GM18861 (cell line): ENCODE measurements at regions not wholly inside any gene's neighbourhood (a gene's known extent, or its start where the extent isn't known, plus 50 kb on each side); places are given as distances from the start of the nearest gene placed in this dataset.
"Not testable (repeated sequence)": the region's sequence is repeated elsewhere in the genome, so short reads cannot be mapped to it uniquely, and the experiment has no call there.

Source experiments
- ATAC-seq: cut with Tn5 transposase; IDR thresholded peaks from one replicate; pipeline ENCODE4 v1.9.1; 2021; ENCODE audit not compliant: unreplicated experiment

DNA sequence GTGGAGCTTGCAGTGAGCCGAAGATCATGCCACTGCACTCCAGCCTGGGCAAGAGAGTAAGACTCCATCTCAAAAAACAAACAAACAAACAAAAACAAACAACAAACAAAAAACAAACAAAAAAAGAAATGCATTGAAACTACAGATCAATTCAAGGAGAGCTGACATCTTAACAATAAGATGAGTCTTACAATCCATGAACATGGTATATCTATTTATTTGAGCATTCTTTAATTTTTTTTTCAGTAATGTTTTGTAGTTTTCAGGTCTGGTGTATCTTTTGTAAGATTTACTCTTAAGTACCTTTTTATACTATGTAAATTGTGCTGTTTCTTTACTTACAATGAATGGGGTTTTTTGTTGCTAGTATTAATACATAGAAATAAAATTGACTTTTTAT, 140.1 kb upstream of the DAPK1 start:
- ATAC-seq = no peak

DNA sequence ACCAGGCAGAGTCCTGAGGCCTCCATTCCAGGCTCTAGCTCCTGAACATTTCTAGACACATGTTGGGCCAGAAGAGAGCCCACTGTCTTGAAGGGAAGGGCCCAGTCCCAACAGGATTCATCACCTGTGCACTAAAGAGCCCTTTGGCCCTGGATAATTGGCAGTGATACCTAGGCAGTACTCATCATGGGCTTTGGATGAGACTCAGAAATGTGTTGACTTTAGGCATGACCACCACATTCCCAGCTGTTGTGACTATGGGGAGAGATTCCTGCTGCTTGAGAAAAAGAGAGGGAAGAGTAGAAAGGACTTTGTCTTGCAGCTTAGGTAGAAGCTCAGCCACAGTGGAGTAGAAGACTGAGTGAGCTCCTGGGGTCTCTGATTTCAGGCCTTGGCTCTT, 138.4 kb upstream of the DAPK1 start:
- no peak for ATAC-seq

DNA sequence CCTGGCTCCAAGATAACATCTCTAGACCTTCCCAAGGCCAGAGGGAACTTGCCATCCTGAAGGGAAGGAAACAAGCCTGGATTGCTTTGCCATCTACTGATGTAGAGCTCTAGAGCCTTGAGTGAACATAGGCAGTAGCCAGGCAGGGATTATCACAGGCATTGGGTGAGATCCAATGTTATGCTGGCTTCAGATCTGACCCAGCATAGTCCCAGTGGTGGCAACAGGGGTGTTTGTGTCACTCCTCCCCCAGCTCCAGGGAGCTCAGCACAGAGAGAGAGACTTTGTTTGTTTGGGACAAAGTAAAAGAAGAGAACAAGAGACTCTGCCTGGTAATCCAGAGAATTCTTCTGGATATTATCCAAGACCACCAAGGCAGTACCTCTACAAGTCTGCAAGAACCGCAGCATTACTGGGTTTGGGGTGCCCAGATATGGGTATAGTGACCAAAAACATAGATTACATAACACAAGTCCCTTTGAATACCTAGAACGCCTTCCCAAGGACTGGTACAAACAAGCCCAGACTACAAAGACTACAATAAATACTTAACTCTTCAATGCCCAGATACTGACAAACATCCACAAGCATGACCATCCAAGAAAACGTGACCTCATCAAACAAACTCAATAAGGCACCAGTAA, 137.6 kb upstream of the DAPK1 start:
- no peak for ATAC-seq

DNA sequence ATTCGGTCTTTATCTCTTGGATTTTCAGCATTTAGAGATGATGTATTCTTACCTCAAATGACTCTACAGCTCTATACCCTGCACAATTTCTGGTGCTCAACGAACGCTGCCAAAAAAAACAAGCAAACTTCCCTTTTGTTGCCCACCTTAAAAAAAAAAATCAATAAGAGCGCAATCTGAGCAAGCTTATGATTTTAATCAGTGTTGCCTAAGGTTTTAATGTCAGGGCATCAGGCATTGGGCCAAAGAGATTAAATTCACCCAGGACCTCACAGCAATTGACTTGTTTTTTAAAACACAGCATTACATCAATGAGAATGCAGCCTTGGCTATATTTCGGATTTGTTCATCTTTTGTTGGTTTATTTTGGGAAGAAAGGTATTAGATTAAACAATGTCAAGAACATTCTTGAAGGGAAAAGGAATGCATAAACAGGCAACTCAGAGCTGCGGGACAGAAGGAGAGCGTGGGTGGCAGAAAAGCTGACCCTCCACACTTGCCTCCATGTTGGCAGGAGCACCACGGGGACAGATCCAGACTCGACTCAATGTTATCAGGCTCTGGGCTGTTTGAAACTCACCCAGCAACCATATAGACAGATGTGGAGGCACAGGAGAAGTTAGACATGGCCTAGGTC, 127.5 kb upstream of the DAPK1 start:
- no peak for ATAC-seq

DNA sequence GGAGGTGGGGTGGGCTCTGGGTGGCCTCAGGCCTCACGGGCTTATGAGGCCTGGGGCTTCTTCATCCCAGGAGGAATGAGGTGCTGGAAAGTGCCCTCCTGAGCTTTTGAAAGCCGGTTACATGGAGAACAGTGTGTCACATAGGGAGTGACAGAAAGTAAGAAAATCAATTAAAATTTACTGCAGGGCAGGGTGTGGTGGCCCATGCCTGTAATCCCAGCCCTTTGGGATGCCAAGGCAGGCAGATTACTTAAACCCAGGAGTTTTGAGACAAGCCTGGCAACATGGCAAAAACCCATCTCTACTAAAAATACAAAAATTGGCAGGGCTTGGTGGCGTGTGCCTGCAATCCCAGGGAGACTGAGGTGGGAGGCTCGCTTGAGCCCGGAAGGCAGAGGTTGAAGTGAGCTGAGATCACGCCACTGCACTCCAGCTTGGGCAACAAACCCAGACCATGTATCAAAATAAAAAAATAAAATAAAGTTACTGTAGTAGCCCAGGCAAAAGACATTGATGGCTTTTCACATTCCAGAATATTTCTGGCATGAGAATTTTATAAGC, 125.8 kb upstream of the DAPK1 start:
- no peak for ATAC-seq

DNA sequence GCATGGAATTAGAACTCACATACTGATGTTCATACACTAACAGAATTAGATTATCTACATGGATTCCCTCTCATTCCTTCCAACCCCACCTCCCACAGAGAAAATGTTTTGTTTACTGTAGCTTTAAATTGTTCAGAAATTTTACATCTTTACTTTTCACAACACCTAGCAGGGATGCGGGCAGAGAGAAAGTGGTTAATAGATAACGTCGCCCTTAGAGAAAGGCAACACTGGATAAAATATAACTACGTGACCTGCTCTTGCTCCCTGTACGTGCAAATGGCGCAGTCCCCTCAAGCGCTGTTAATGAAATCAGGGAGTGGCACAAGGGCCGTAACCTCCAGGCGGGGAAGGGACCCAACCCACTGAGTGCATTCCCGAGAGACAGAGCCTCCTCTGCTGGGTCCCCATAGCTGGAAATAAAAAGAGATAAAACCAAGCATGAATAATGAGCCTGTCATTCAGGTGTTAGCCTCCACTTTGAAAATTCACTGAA, 125.3 kb upstream of the DAPK1 start:
- ATAC-seq = no peak

DNA sequence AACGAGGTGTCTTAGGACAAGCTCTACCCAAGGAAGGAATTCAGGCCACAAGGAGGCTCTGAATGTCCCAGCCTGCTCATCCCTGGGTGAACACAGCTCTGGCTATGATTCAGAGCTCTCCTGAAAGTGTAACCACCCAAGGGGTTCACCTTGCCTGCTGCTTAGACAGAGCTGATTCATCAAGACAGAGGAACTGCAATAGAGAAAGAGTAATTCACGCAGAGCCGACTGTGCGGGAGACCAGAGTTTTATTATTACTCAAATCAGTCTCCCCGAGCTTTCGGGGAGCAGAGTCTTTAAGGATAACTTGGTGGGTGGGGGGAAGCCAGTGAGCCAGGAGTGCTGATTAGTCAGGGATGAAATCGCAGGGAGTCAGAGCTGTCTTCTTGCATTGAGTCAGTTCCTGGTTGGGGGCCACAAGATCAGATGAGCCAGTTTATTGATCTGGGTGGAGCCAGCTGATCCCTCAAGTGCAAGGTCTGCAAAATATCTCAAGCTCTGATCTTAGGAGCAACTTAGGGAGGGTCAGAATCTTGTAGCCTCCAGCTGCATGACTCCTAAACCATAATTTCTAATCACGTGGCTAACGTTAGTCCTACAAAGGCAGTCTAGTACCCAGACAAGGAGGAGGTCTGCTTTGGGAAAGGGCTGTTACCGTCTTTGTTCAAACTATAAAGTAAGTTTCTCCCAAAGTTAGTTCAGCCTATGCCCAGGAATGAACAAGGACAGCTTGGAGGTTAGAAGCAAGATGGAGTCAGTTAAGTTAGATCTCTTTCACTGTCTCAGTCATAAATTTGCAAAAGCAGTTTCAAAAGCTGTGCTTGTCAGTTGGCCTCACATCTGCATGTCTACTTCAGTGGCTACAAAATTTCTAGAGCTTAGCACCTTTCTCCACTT, 123.4 kb upstream of the DAPK1 start:
- ATAC-seq = not testable (repeated sequence)

DNA sequence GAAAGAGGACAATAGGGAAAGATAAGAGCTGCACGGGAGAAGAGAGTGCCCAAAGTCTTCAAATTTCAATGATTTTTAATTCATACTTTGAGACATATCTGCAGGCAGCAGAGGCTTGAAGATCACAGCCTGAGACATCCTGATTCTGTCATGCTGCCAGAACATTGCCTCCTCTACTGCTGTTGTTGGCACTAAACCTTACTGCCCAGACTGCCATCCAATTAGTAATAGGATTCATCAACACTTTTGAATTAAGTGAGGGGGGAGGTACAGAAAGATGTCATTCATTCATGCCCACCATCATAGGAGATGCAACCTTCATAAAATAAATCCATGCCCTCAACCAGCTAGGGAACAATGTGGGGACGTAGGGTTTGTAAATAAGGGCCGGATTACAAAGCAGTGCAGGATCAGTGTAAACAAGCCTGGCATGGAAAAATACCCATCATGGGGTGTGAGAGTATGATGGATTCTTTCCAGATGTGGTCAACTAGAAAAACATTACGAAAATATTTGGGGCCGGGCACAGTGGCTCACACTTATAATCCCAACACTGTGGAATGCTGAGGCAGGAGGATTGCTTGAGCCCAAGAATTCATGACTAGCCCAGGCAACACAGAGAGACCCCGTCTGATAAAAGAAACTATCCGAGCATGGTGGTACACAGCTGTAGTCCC, 122.1 kb upstream of the DAPK1 start:
- no peak for ATAC-seq

DNA sequence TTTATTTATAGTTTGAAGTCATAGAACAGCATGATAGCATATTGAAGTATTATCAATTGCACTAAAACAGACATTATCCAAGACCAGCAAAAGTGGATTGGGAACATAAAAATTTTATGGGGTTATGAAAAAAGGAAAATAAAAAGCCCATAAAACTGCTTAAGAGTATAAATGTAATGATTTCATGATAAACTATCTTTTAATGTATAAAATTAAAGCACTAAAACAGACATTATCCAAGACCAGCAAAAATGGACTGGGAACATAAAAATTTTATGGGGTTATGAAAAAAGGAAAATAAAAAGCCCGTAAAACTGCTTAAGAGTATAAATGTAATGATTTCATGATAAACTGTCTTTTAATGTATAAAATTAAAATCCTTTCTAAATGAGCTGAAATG, 119.0 kb upstream of the DAPK1 start:
- ATAC-seq = no peak

DNA sequence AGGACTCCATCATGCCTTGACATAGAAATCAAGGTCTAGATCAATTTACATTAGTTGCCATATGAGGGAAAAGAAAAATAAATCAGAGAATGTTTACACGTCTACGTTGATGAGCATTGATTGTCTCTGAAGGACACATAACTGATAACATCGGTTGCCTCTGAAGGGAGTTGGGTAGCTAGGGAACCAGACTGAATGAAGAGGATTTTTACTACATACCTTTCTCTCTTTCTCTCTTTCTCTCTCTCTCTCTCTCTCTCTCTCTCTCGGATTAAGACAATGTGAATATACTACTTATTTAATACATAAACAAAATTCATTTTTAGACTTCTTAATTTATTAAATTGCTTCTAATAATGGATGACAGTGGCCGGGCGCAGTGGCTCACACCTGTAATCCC, 118.4 kb upstream of the DAPK1 start:
- no peak for ATAC-seq

DNA sequence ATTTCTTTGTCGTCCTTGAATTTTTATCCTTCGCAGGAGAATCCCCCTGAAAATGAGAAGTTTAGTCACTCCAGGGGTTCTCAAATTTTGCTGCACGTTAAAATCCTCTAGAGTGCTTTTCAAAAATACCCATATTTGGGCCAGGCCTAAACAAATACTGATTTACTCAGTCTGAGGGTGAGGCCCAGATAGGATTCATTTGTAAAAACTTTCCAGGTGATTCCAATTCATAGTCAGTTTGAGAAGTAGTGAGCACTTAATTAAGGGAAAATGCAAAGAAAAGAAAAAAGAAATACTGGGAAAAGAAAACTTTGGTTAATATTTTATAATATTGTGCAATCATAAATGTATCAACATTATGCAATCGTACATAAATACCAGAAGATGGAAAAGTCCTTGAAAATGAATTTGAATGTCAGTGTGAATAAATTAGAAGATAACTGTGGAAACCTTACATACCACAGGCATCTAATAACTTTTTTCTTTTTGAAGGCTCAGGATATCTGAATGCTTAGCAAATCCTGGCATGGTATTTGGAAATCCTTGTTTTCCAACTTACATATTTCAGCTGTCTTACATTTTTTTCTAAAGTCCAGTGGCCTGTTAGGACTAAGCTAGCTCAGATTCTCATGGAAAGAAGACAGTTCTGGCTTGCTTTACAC, 116.5 kb upstream of the DAPK1 start:
- no peak for ATAC-seq

DNA sequence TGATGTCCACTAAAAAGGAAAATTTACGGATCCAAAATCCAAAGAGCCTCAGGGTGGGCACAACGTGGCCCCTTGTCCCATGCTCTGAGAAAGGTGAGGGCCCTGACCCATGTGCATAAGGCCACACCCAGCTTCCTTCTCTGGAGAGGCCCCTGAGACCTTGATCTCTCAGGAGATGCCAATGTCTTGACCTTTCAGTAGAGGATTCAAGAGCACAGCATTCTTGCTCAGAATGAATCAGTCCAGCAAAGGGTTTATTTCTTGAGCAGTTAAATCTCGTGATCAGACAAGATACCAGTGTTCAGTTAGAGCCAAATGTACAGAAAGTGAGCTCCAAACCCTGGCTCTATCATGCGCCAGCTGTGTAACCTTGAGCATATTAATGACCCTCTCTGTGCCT, 115.9 kb upstream of the DAPK1 start:
- no peak for ATAC-seq

DNA sequence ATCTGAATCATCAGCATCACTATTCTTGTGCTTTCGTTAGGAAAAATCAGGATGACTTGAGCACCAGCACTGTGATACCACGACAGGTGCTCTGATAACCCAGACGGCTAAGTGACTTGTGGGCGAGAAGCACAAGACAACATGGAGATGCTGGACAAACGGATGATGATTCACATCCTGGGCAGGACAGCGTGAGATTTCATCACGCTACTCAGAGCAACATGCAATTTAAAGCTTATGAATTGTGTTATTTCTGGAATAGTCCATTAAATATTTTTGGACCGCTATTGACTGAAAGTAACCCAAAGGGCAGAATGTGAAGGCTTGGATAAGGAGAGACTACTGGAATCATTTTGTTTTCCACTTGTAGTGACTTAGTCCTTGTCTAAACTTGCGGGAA, 114.8 kb upstream of the DAPK1 start:
- no peak for ATAC-seq

DNA sequence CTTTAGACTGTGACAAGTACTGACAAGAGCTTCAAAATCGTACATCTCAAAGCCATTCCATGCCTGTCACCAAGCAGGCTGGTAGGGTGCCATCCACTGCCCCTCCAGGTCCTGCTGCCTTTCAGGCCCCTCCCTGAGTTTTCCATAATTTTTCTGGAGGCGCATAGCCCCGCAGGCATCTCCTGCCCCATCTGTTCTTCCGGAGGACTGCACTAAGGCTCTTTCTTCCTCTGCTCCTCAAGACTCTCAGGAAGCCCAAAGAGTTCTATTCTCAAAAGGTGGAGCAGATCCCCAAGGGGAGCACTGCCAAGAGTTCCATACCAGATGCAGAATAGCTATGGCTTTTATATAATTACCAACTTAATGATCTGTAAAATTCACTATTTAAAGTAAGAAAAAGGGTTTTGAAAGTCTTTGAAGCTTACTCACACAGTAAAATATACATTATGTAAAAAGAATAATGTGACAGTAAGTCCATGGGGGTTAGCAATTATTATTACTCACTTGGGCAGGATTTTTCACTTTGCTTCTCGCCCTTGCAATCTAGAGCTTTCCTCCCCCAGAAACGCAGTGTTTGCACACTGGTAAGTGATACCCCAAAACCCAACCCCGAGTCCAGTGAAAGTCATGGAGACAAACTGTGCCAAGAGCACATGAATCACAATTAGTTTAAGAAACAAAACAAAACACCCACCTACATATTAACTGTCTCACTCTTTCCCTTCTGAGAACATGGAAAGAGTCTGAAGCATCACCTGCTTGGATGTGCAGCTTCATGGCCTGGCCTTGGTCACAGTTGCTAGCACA, 114.1 kb upstream of the DAPK1 start:
- no peak for ATAC-seq

DNA sequence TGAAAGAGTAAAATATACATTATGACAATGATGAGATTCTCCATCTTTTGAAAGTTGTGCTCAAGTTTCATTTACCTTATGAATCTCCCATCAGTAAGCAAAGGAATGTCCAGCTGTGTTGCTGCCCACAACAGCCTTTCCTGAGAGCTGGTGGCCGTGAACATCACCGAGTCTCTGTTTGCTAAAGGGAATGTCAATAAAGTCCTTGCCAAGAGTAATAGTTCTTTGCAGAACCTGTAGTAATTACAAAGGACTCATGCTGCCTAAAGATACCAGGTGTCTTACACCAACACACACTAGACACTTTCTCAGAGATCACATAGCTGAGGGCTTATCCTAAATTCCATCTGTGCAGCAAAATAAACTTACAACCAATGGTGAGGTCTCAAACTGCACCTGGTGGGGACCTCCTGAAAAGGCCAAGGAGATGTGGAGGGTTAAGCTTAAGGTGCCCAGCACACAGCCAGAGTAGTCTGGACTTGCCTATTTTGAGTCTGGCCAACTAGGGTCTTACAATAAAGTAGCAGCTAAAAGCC, 111.1 kb upstream of the DAPK1 start:
- ATAC-seq = no peak

DNA sequence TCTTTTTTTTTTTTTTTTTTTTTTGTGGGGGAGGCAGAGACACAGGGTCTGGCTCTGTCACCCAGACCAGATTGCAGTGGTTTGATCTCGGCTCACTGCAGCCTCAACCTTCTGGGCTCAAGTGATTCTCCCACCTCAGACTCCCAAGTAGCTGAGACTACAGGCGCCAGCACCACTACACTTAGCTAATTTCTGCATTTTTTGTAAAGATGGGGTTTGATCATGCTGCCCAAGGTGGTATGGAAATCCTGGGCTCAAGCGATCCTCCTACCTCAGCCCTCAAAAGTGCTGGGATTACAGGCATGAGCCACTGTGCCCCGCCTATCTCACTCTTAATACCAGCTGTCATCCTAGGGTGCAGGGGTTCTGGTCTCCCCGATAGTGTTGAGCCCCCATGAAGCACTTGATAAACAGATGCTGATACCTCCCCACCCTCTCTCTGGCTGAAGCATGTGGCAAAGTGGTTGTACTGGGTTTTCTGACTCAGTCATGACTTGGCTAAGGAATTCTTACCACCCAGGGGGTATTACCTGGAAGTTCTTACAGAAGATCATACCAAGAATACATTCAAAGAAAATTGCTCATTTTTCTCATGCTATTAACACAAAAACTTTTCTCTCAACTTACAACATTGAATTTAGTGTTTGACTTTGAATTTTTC, 110.2 kb upstream of the DAPK1 start:
- no peak for ATAC-seq

DNA sequence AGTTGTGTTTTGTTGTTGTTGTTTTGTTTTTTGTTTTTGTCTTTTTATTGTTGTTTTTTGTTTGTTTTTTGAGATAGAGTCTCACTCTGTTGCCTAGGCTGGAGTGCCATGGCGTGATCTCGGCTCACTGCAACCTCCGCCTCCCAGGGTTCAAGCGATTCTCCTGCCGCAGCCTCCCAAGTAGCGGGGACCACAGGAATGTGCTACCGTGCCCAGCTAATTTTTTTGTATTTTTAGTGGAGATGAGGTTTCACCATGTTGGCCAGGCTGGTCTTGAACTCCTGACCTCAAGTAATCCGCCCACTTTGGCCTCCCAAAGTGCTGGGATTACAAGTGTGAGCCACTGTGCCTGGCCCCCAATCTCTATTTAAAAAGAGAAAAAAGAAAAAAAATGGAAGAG, 109.0 kb upstream of the DAPK1 start:
- not testable (repeated sequence) for ATAC-seq

DNA sequence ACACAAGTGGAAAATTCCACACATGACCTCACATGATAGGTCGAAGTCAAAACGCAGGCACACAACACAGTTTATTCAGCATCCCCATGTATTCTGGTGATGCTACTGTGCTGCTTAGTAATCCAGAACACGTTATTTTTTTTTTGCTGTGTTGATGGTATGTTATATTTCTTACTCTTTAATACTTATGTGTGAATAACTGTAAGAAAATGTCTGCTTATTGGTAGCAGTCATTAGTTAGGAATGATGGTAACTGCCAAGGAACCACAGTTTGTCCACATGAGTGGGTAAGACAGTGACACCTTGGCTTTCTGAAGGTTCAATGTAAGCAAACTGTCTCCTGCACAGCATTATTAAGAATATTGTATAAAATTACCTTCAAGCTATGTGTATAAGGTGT, 107.7 kb upstream of the DAPK1 start:
- ATAC-seq = no peak

DNA sequence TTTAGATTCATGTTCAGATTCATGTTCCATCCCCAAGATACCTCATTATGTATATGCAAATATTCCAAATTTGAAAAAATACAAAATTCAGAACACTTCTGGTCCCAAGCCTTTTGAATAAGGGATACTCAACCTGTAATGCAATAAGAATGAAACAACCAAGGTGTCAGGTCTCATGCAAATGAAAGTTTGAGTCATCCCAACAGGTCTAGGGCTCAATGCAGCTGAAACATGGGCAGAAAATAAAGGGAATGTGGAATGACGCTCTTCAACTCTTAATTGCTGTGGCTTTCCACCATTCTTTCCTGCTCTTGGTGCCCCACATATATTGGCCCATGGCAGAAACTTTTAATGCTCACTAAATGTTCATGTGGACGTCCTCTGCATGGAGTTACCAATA, 107.3 kb upstream of the DAPK1 start:
- ATAC-seq = no peak
